Duodenal mucosa (tissue), 2 donors: ENCODE measurements at regions not wholly inside any gene's neighbourhood (a gene's known extent, or its start where the extent isn't known, plus 50 kb on each side); places are given as distances from the start of the nearest gene placed in this dataset.
"Not testable (repeated sequence)": the region's sequence is repeated elsewhere in the genome, so short reads cannot be mapped to it uniquely, and the experiment has no call there.

Experiments
- H3K27ac ChIP-seq: one replicate; pipeline ENCODE4 v1.7.0; 2013; ENCODE audit warnings: low read depth, low read length
- H3K27me3 ChIP-seq, 2 donors: one replicate each; pipeline ENCODE4 v1.7.0; 2013; ENCODE audit warnings: low read length in 2 of 2, control low read depth in 1 of 2; ENCODE audit not compliant: insufficient read depth in 2 of 2, control insufficient read depth in 1 of 2
- H3K36me3 ChIP-seq, 2 donors: one replicate each; pipeline ENCODE4 v1.7.0; 2013; ENCODE audit warnings: low read length in 2 of 2, control low read depth in 1 of 2; ENCODE audit not compliant: insufficient read depth in 2 of 2, control insufficient read depth in 1 of 2
- H3K4me1 ChIP-seq, 2 donors: one replicate each; pipeline ENCODE4 v1.7.0; 2013; ENCODE audit warnings: low read length in 2 of 2, control low read depth in 1 of 2; ENCODE audit not compliant: insufficient read depth in 2 of 2, control insufficient read depth in 1 of 2
- H3K4me3 ChIP-seq, 2 donors: one replicate each; pipeline ENCODE4 v1.7.0; 2013; ENCODE audit warnings: low read length in 2 of 2, low read depth in 1 of 2
- H3K9ac ChIP-seq, 2 donors: one replicate each; pipeline ENCODE4 v1.7.0; 2013; ENCODE audit warnings: low read length in 2 of 2, low read depth in 1 of 2
- H3K9me3 ChIP-seq, 2 donors: one replicate each; pipeline ENCODE4 v1.7.0; 2013; ENCODE audit warnings: low read length in 2 of 2, control low read depth in 1 of 2; ENCODE audit not compliant: control insufficient read depth in 1 of 2

DNA sequence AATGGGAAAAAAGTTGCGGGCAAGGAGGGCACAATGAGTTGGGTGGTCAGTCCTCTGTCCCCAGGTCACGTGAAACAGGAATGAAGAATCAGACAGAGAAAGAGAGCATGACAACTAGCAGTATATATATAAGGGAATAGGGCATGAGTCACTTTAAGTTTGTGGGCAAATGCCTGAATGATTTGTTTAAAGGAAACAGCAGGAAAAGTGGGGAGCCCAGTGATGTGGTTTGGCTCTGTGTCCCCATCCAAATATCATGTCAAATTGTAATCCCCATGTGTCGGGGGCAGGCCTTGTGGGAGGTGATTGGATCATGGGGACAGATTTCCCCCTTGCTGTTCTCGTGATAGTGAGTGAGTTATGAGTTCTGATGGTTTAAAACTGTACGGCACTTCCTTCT, 195.3 kb upstream of the IGF1 start:
- Histone ChIP-seq H3K9me3 (peaks cover 5 to 14% of the 10 kb centered on the region in 2 donors), H3K4me1 (no peaks in the 10 kb centered on the region), H3K36me3 (no peaks in the 10 kb centered on the region), H3K27me3 (no peaks in the 10 kb centered on the region), H3K4me3 (no peak overlapping the region), H3K27ac (no peak overlapping the region), H3K9ac (no peak overlapping the region)

DNA sequence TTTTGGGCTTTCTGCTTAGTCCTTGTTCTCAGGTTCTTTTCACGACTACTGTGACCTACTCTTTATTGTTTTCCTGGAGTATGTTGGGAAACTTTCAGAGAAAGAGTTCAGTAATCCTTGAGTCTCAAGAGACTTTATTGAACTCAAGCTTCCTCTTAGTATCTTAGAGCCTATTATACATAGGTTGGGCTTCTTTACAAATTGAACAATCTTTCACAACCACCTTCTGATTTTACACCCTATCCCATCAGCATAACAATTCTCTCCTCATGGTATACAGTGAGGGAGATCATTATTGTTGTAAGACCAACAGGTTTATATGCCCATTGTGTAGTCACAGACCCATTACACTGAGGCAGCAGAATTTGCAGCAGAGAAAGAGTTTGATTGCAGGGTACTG, 193.2 kb upstream of the IGF1 start:
- H3K36me3 ChIP-seq, result no peaks in the 10 kb centered on the region
- H3K9ac ChIP-seq, result no peak overlapping the region
- no peaks in the 10 kb centered on the region for H3K27me3 ChIP-seq
- H3K4me3 ChIP-seq, result no peak overlapping the region
- no peaks in the 10 kb centered on the region for H3K4me1 ChIP-seq
- peaks cover 5 to 14% of the 10 kb centered on the region in 2 donors for H3K9me3 ChIP-seq
- H3K27ac ChIP-seq, result no peak overlapping the region

DNA sequence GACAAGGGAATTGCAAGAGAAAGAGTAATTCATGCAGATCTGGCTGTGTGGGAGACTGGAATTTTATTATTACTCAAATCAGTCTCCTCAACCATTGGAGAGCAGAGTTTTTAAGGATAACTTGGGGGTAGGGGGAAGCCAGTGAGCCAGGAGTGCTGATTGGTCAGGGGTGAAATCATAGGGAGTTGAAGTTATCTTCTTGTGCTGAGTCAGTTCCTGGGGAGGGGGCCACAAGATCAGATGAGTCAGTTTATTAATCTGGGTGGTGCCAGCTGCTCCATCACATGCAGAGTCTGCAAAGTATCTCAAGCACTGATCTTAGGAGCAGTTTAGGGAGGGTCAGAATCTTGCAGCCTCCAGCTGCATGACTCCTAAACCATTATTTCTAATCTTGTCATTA, 191.8 kb upstream of the IGF1 start:
- not testable (repeated sequence) for H3K4me1 ChIP-seq, H3K27ac ChIP-seq, H3K36me3 ChIP-seq, H3K27me3 ChIP-seq, H3K9ac ChIP-seq, H3K4me3 ChIP-seq
- H3K9me3 ChIP-seq, result peaks cover 5 to 14% of the 10 kb centered on the region in 2 donors

DNA sequence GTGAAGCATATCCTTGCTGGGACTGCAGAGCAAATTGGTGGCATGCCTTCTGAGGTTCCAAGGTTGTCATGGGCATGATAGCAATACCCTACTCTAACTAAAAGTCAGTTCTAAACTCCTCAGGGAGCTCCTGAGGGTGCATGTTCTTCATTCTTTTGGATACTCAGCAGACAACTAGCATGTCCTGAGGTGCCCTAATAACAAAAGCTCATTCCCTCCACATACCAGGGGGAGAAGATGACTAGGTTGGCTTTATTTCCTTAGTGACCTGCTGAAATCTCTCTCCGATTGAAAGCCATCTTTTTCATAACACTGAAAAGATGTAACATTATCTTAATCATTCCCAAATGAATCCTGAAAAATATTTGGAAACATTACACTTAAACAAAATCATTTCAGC, 188.7 kb upstream of the IGF1 start:
- no peaks in the 10 kb centered on the region for H3K36me3 ChIP-seq
- no peak overlapping the region for H3K9ac ChIP-seq
- no peaks in the 10 kb centered on the region for H3K4me1 ChIP-seq
- no peak overlapping the region for H3K27ac ChIP-seq
- H3K27me3 ChIP-seq, result no peaks in the 10 kb centered on the region
- no peak overlapping the region for H3K4me3 ChIP-seq
- H3K9me3 ChIP-seq, result peaks cover 5 to 11% of the 10 kb centered on the region in 2 donors

DNA sequence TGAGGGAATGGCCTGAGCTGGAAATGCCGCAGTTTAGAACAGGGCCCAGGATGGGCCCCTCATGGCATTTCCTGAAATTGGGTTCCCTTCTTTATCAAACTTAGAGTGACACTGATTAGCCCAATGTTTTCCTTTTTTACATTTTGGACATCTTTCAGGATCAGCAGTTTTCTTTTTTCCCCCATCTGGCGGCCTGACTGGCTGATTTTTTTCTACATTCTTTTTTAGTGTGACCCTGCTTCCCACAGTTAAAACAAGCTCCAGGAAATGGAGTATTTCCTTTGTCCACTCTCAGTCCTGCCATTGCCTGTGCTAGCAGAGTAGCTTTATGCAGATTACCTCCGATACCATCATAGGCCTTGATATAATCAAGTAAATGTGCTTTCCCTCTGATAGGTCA, 185.8 kb upstream of the IGF1 start:
- H3K27me3 ChIP-seq, H3K4me1 ChIP-seq, H3K4me3 ChIP-seq, H3K9me3 ChIP-seq, H3K36me3 ChIP-seq, H3K9ac ChIP-seq, H3K27ac ChIP-seq: not testable (repeated sequence)

DNA sequence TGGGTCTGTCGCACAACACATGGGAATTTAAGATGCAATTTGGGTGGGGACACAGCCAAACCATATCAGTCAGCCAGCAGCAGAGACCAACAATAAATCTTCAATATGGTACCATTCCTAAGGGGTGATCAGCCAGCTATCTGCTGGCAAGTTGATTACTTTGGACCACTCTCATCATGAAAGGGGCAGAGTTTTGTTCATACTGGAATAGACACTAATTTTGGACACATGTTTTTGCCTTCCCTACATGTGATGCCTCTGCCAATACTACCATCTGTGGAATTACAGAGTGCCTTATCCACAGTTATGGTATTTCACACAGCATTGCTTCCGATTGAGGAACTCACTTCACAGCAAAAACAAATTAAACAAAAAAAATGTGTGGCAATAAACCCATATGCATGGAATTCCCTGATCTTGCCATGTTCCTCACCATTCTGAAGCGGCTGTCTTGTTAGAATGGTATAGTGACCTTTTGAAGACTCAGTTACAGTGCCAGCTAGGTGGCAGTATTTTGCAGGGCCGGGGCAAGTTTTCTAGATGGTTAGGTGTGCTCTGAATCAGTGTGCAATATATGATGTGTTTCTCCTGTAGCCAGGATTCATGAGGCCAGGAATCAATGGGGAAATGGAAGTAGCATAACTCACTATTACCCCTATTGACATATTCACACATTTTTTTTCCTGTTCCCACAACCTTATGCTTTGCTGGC, 179.0 kb upstream of the IGF1 start:
- Histone ChIP-seq H3K4me1 (no peaks in the 10 kb centered on the region), H3K36me3 (no peaks in the 10 kb centered on the region), H3K9me3 (peaks cover 0 to 12% of the 10 kb centered on the region in 2 donors), H3K27ac (no peak overlapping the region), H3K4me3 (no peak overlapping the region), H3K27me3 (no peaks in the 10 kb centered on the region), H3K9ac (no peak overlapping the region)

DNA sequence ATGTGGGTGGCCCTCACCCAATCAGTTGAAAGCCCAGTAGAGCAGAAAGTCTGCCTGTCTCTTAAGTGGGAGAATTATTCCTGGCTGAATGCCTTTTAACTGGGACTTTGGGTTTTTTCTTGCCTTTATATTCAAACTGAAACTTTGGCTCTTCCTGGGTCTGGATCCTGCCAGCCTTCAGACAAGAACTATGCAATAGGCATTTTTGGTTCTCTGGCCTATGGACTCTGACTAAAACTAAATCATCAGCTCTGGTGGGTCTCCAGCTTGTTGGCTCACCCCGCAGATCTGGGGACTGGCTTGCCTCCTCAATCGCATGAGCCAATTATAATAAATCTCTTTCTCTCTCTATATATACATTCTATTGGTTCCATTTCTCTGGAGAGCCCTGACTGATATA, 173.0 kb upstream of the IGF1 start:
- no peaks in the 10 kb centered on the region for H3K27me3 ChIP-seq
- no peak overlapping the region for H3K4me3 ChIP-seq
- H3K9me3 ChIP-seq, result peaks cover 0 to 12% of the 10 kb centered on the region in 2 donors
- no peaks in the 10 kb centered on the region for H3K4me1 ChIP-seq
- H3K27ac ChIP-seq, result no peak overlapping the region
- H3K36me3 ChIP-seq, result no peaks in the 10 kb centered on the region
- no peak overlapping the region for H3K9ac ChIP-seq

DNA sequence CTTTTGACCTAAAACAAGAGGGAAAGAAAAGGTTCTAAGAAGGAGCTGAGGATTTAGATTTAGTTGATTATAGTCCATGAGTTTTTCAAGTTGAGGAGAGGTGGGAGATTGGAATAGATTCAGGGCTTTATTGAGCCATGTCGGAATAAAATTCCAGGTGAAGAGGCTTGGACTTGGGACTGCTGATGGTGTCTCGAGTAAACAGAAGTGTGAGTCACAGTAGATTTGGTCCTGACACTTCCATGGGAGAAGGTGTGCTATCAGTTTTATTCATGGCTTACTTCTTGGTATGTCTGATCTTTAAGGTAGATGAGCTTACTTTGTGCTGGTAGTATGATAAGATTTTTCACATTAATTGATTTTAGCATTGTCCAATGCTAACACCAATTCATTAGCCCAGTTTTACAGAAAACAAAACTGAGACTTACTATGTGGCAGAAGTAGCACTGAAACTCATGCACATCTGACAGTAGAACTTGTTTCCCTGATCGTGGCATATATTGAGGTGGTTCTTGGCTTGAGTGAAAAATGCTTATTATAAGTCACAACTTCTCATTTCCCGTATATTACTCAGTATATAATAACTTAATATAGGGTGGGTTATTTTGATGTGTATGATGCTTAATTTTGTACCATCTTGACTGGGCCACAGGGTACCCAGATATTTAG, 172.4 kb upstream of the IGF1 start:
- H3K36me3 ChIP-seq, result no peaks in the 10 kb centered on the region
- no peak overlapping the region for H3K27ac ChIP-seq
- no peaks in the 10 kb centered on the region for H3K27me3 ChIP-seq
- H3K4me3 ChIP-seq, result no peak overlapping the region
- H3K4me1 ChIP-seq, result no peaks in the 10 kb centered on the region
- peaks cover 0 to 8% of the 10 kb centered on the region in 2 donors for H3K9me3 ChIP-seq
- H3K9ac ChIP-seq, result no peak overlapping the region

DNA sequence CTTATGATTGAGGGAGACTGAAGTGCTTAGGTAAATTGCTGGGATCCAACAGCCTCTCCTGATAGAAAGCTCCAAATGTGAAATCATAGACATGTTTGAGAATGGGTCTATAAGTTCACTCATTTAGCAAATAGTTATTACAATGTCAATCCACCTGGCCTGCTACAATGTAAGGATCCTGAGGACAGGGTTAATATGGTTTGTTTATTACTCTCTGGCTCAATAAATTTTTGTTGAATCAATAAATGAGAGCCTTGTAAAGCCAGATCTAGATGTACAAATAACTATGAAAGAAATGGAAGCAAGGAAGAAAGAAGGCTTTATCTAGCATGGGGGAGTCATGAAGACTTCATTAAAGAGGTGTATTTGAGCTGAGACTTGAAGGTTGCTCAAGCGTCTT, 165.6 kb upstream of the IGF1 start:
- H3K9ac ChIP-seq, result no peak overlapping the region
- no peaks in the 10 kb centered on the region for H3K9me3 ChIP-seq
- H3K4me1 ChIP-seq, result no peaks in the 10 kb centered on the region
- H3K36me3 ChIP-seq, result no peaks in the 10 kb centered on the region
- H3K4me3 ChIP-seq, result no peak overlapping the region
- H3K27me3 ChIP-seq, result no peaks in the 10 kb centered on the region
- no peak overlapping the region for H3K27ac ChIP-seq

DNA sequence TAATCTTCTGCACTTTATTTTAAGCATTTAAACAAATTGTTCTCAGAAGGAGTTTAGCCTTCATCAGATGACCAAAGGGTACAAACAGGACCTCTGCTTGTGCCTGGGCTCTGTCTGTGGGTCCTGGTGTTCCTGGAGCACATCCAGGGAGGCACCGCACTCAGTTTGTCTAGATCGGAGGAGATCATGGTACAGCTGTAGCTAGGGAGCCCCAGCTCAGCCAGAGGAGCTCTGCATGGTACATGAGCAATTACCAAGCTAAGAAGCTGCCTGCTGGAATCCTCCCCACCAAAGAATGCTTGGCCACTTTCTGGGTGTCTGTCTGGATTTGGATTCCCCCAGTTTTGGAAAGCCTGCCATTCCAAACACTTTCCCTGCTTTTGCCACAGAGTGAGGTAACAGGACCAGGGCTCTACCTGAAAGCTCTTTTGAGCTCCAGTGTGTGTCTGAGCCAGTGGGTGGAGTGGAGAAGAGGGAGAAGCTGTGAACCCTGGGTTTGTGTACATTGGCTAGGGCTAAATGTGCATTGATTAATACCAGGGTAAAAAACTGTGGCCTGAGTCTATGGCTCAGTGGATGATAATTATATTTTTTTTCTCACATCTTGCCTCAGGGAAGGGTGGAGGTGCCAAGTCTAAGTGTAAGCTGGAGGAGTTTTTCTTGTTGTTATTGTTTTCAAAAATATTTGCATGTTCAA, 163.7 kb upstream of the IGF1 start:
- Histone ChIP-seq H3K4me1 (no peaks in the 10 kb centered on the region), H3K36me3 (no peaks in the 10 kb centered on the region), H3K27ac (no peak overlapping the region), H3K9ac (no peak overlapping the region), H3K4me3 (no peak overlapping the region), H3K9me3 (no peaks in the 10 kb centered on the region), H3K27me3 (no peaks in the 10 kb centered on the region)
